MCF 10A (cell line): ENCODE measurements at regions not wholly inside any gene's neighbourhood (a gene's known extent, or its start where the extent isn't known, plus 50 kb on each side); places are given as distances from the start of the nearest gene placed in this dataset.

Experiments used
- BruUV-seq: library from RNA; stranded (reverse); fragments of 400-500 nt; replicated peaks from 2 replicates; lab custom pipeline; 2021; lab: Mats Ljungman, UMichigan
- CTCF ChIA-PET: fragments of 300-600 bp; sonication (Branson Sonifier 250); formaldehyde crosslinking; extraction: SDS; loops from one replicate; lab custom pipeline; 2021; ENCODE audit warnings: antibody characterized with exemption, inconsistent platforms; lab: Yijun Ruan, JAX
- POLR2A ChIA-PET: fragments of 300-600, 350-650 bp; sonication (Branson Sonifier 250); formaldehyde crosslinking; extraction: SDS; loops from one replicate; lab custom pipeline; 2020; ENCODE audit warnings: antibody characterized with exemption, inconsistent platforms; lab: Yijun Ruan, JAX
- DNase-seq: peaks from one replicate; pipeline ENCODE4 v3.0.0-alpha.2; 2018; ENCODE audit not compliant: unreplicated experiment
- H3K27ac Mint-ChIP-seq: one replicate; pipeline ENCODE4 v1.8.0; 2022; ENCODE audit warnings: mild to moderate bottlenecking, low read depth, mixed read lengths; ENCODE audit not compliant: unreplicated experiment
- H3K27me3 Mint-ChIP-seq: one replicate; pipeline ENCODE4 v1.8.0; 2022; ENCODE audit warnings: mixed read lengths; ENCODE audit not compliant: insufficient read depth, unreplicated experiment
- H3K36me3 Mint-ChIP-seq: one replicate; pipeline ENCODE4 v1.8.0; 2022; ENCODE audit warnings: mild to moderate bottlenecking, moderate library complexity, mixed read lengths; ENCODE audit not compliant: insufficient read depth, unreplicated experiment
- H3K4me1 Mint-ChIP-seq: one replicate; pipeline ENCODE4 v1.8.0; 2022; ENCODE audit warnings: mixed read lengths; ENCODE audit not compliant: insufficient read depth, unreplicated experiment
- H3K4me3 Mint-ChIP-seq: one replicate; pipeline ENCODE4 v1.8.0; 2022; ENCODE audit warnings: mild to moderate bottlenecking, moderate library complexity, mixed read lengths; ENCODE audit not compliant: unreplicated experiment
- H3K9me3 Mint-ChIP-seq: one replicate; pipeline ENCODE4 v1.8.0; 2022; ENCODE audit warnings: mixed read lengths; ENCODE audit not compliant: unreplicated experiment
- CTCF ChIP-seq: fragments of 200-600 bp; IDR thresholded peaks from one replicate; pipeline ENCODE4 v1.8.0; 2022; ENCODE audit warnings: antibody characterized with exemption, mild to moderate bottlenecking; ENCODE audit not compliant: unreplicated experiment
- intact Hi-C: fragments of 100-400 bp; cut with micrococcal nuclease; formaldehyde crosslinking; loops from 2 replicates; pipeline ENCODE4 v1.14.1; 2022

- Mint-ChIP-seq H3K4me1 (no peaks in the 10 kb centered on the region), H3K4me3 (no peak overlapping the region), H3K27me3 (no peaks in the 10 kb centered on the region), H3K36me3 (no peaks in the 10 kb centered on the region), H3K9me3 (no peaks in the 10 kb centered on the region), H3K27ac (no peak overlapping the region)
- intact Hi-C loops = no loop called here
- no TSS peak for BruUV-seq
- ChIA-PET POLR2A (no interaction called here), CTCF (interaction anchor here (0.6 kb wide), 1 partner anchor 66 kb away, joined by 3 read pairs; no protein-coding TSS in a partner anchor)
- DNase-seq = no peak
- TF ChIP-seq CTCF = no peak
Measured at GRCh38 chr1:82445132-82445531, 644.4 kb downstream of the ADGRL2 start.

- H3K36me3 Mint-ChIP-seq = no peaks in the 10 kb centered on the region
- no peak for DNase-seq
- H3K9me3 Mint-ChIP-seq = no peaks in the 10 kb centered on the region
- H3K4me1 Mint-ChIP-seq = no peaks in the 10 kb centered on the region
- ChIA-PET CTCF (no interaction called here), POLR2A (interaction anchor here (0.5 to 0.7 kb wide), 2 partner anchors 19 to 238 kb away, joined by 3 read pairs; no protein-coding TSS in a partner anchor)
- H3K27me3 Mint-ChIP-seq = no peaks in the 10 kb centered on the region
- H3K27ac Mint-ChIP-seq = no peak overlapping the region
- no TSS peak for BruUV-seq
- no peak for TF ChIP-seq CTCF
- no peak overlapping the region for H3K4me3 Mint-ChIP-seq
- intact Hi-C loops = no loop called here
Measured at GRCh38 chr1:82441402-82441801, 640.7 kb downstream of the ADGRL2 start.

GRCh38 chr1:82423174-82423815 is 622.6 kb downstream of the ADGRL2 start:
- no peaks in the 10 kb centered on the region for H3K36me3 Mint-ChIP-seq

GRCh38 chr1:82421782-82422181 is 621.0 kb downstream of the ADGRL2 start:
- no peak overlapping the region for H3K4me3 Mint-ChIP-seq
- TF ChIP-seq CTCF = no peak
- H3K9me3 Mint-ChIP-seq = no peaks in the 10 kb centered on the region
- H3K27ac Mint-ChIP-seq = no peak overlapping the region
- BruUV-seq = no TSS peak
- H3K4me1 Mint-ChIP-seq = no peaks in the 10 kb centered on the region
- no peak for DNase-seq
- POLR2A ChIA-PET = no interaction called here
- no peaks in the 10 kb centered on the region for H3K27me3 Mint-ChIP-seq
- no peaks in the 10 kb centered on the region for H3K36me3 Mint-ChIP-seq
- CTCF ChIA-PET = interaction anchor here (0.6 kb wide), 1 partner anchor 413 kb away, joined by 3 read pairs; no protein-coding TSS in a partner anchor
- intact Hi-C loops = no loop called here

More at GRCh38 chr1:82423174-82423815, 622.6 kb downstream of the ADGRL2 start:
- Mint-ChIP-seq H3K9me3 (no peaks in the 10 kb centered on the region), H3K27me3 (no peaks in the 10 kb centered on the region), H3K27ac (no peak overlapping the region), H3K4me3 (no peak overlapping the region), H3K4me1 (no peaks in the 10 kb centered on the region)
- no peak for TF ChIP-seq CTCF
- ChIA-PET POLR2A (interaction anchor here (0.7 kb wide), 1 partner anchor 109 kb away, joined by 3 read pairs; no protein-coding TSS in a partner anchor), CTCF (no interaction called here)
- intact Hi-C loops = no loop called here
- no peak for DNase-seq
- BruUV-seq = no TSS peak
